Sigmoid colon (tissue), 6 donors: ENCODE measurements at regions not wholly inside any gene's neighbourhood (a gene's known extent, or its start where the extent isn't known, plus 50 kb on each side); places are given as distances from the start of the nearest gene placed in this dataset.

Experiments used
- DNase-seq: peaks from one replicate; pipeline ENCODE4 v3.0.0-alpha.2; 2019
- H3K27ac ChIP-seq, 4 donors: fragments of 200-600 bp; sonication (generic); one replicate each; pipeline ENCODE4 v1.5.1; 2016 to 2019; ENCODE audit warnings: mild to moderate bottlenecking in 1 of 4
- H3K27me3 ChIP-seq, 3 donors: fragments of 200-600 bp; sonication (generic); one replicate each; pipeline ENCODE4 v1.5.1; 2019; ENCODE audit warnings: mild to moderate bottlenecking in 1 of 3
- H3K36me3 ChIP-seq, 4 donors: fragments of 200-600 bp; sonication (generic); one replicate each; pipeline ENCODE4 v1.5.1; 2016 to 2019
- H3K4me1 ChIP-seq, 4 donors: fragments of 200-600 bp; sonication (generic); one replicate each; pipeline ENCODE4 v1.5.1; 2017 to 2019
- H3K4me3 ChIP-seq, 4 donors: fragments of 200-600 bp; sonication (generic); one replicate each; pipeline ENCODE4 v1.5.1; 2017 to 2019; ENCODE audit warnings: mild to moderate bottlenecking in 2 of 4, moderate library complexity in 1 of 4
- H3K9me3 ChIP-seq, 4 donors: fragments of 200-600 bp in 3 of 4; sonication (generic) in 3 of 4; one replicate each; pipeline versions ENCODE4 v1.5.1 to v1.6.1; 2013 to 2019
- CTCF ChIP-seq, 4 experiments: fragments of 450-650 bp in 3 of 4; fragments of 200-600 bp in 1 of 4; IDR thresholded peaks; one replicate each; pipeline ENCODE4 v1.5.1; 2016 to 2019; ENCODE audit warnings: antibody characterized with exemption in 4 of 4, mild to moderate bottlenecking in 3 of 4, moderate library complexity in 2 of 4
- EP300 ChIP-seq, 4 donors: sonication (generic); formaldehyde crosslinking; IDR thresholded peaks; one replicate each; pipeline ENCODE4 v1.6.1; 2017; ENCODE audit warnings: antibody characterized with exemption in 4 of 4
- POLR2A ChIP-seq, 2 donors: fragments of 450-650 bp; IDR thresholded peaks; one replicate each; pipeline ENCODE4 v1.6.1; 2016; ENCODE audit warnings: antibody characterized with exemption in 2 of 2, mild to moderate bottlenecking in 2 of 2, moderate library complexity in 2 of 2
- POLR2AphosphoS5 ChIP-seq, 4 donors: sonication (generic); formaldehyde crosslinking; IDR thresholded peaks; one replicate each; pipeline ENCODE4 v1.6.1; 2017; ENCODE audit warnings: antibody characterized with exemption in 4 of 4
- WGBS, 2 donors: extraction: QIAGEN DNeasy Blood & Tissue Kit; methylation state at CpG; one replicate each; pipeline ENCODE4 v1.1.7; 2013; 5-methylcytosine and 5-hydroxymethylcytosine counted together
- intact Hi-C: fragments of 100-400 bp; cut with DNase I; formaldehyde crosslinking; loops from one replicate; pipeline ENCODE4 v1.15.1; 2023
- donor health status: healthy with polysubstance abuse.
- donor health status: healthy.

DNA sequence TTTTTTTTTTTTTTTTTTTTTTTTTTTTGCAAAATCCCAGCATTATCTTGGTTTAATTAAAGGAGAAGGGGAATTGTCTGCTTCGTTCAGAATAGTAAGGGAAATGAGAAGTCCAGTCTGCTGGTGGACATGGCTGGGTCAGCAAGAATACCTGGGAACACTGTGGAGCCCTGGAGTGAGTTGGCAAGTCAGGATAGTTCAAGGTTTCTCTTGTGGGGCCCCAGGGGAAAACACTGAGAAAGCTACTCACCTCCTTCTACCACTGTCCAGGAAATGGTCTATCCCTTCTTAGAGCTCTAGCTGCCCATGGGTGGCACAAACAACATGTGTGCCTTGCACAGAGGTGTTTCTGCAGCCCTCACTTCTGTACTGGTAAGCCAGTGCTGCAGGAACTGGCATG lies 169.1 kb upstream of the SIX2 start:
- Histone ChIP-seq H3K36me3 (no peaks in the 10 kb centered on the region), H3K27me3 (peaks cover 0 to 10% (median 0%) of the 10 kb centered on the region in 3 donors), H3K9me3 (no peaks in the 10 kb centered on the region), H3K27ac (no peak overlapping the region), H3K4me1 (no peaks in the 10 kb centered on the region), H3K4me3 (no peak overlapping the region)
- no peak for DNase-seq
- no peak for TF ChIP-seq POLR2A (IDR thresholded peaks at IDR 0.05)
- TF ChIP-seq CTCF (IDR thresholded peaks at IDR 0.05) = no peak
- TF ChIP-seq POLR2AphosphoS5 (IDR thresholded peaks at IDR 0.05) = no peak
- no peak for TF ChIP-seq EP300 (IDR thresholded peaks at IDR 0.05)
- intact Hi-C loops = no loop called here
- 76 to 93% methylated on average over 1 of the region's 1 CpG for WGBS, 2 donors

DNA sequence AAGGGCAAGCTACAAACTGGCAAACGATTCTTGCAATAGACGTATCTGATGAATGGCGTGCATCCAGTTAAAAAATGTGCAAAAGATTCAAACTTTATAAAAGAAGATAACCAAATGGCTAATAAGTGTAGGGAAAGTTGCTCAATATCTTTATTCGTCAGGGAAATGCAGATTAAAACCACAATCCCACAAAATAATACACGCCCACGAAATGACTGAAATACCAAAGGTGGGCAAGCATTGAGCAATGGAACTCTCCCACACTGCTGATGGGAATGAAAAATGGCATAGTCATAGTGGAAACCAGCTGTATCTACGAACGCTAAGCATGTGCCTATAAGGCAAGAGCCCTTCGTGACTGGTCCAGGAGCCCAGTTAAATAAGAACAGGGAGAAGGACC lies 168.6 kb upstream of the SIX2 start:
- no peaks in the 10 kb centered on the region for H3K9me3 ChIP-seq
- peaks cover 0 to 10% (median 0%) of the 10 kb centered on the region in 3 donors for H3K27me3 ChIP-seq
- TF ChIP-seq POLR2AphosphoS5 (IDR thresholded peaks at IDR 0.05) = no peak
- TF ChIP-seq EP300 (IDR thresholded peaks at IDR 0.05) = no peak
- TF ChIP-seq POLR2A (IDR thresholded peaks at IDR 0.05) = no peak
- no peak for TF ChIP-seq CTCF (IDR thresholded peaks at IDR 0.05)
- WGBS, 2 donors = 59 to 83% methylated on average over 9 of the region's 9 CpGs
- H3K4me1 ChIP-seq = no peaks in the 10 kb centered on the region
- H3K4me3 ChIP-seq = no peak overlapping the region
- no peak for DNase-seq
- H3K36me3 ChIP-seq = no peaks in the 10 kb centered on the region
- intact Hi-C loops = no loop called here
- H3K27ac ChIP-seq = no peak overlapping the region

- Histone ChIP-seq H3K4me1 (no peaks in the 10 kb centered on the region), H3K27me3 (peaks cover 0 to 7% (median 0%) of the 10 kb centered on the region in 3 donors), H3K27ac (no peak overlapping the region), H3K9me3 (no peaks in the 10 kb centered on the region), H3K4me3 (no peak overlapping the region), H3K36me3 (no peaks in the 10 kb centered on the region)
- no peak for DNase-seq
- intact Hi-C loops = no loop called here
- no peak for TF ChIP-seq POLR2AphosphoS5 (IDR thresholded peaks at IDR 0.05)
- no peak for TF ChIP-seq POLR2A (IDR thresholded peaks at IDR 0.05)
- no peak for TF ChIP-seq CTCF (IDR thresholded peaks at IDR 0.05)
- TF ChIP-seq EP300 (IDR thresholded peaks at IDR 0.05) = no peak
Measured at GRCh38 chr2:45176390-45176789, 167.1 kb upstream of the SIX2 start.

- no peak for DNase-seq
- peaks cover 21 to 36% (median 25%) of the 10 kb centered on the region in 3 donors for H3K27me3 ChIP-seq
Measured at GRCh38 chr2:45173513-45173912, 164.3 kb upstream of the SIX2 start.

DNA sequence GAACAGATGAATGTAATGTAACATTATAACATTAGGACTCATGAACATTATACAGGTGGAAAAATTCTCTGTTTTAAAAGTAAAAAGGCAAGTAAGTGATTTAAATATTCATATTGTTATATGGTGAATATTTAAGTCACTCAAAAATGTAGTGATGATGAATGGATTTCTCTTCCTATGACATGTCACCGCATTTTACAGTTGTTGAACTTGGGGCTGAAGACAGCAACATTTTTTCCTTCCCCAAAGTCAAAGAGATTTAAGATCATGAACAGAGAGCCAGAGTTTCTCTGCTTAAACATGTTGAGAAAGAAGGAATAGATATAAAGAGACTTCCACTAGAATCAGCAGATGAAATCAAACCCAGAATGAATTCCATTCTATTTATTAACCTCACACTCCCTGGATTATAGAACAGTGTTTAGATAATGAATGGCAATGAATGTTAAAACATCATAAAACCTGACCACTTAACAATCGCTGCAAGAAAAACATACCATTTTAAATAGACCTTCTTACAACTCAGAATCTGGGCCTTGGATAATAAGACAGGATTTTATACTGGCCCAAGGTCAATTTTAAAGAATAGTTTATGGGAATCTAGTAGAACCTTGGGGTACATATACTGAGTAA lies 163.6 kb upstream of the SIX2 start:
- Histone ChIP-seq H3K27me3 (peaks cover 27 to 42% (median 30%) of the 10 kb centered on the region in 3 donors), H3K4me3 (no peak overlapping the region), H3K4me1 (peaks cover 0 to 24% (median 19%) of the 10 kb centered on the region in 4 donors), H3K27ac (no peak overlapping the region), H3K9me3 (no peaks in the 10 kb centered on the region), H3K36me3 (no peaks in the 10 kb centered on the region)
- TF ChIP-seq POLR2AphosphoS5 (IDR thresholded peaks at IDR 0.05) (no peak), CTCF (IDR thresholded peaks at IDR 0.05) (no peak), EP300 (IDR thresholded peaks at IDR 0.05) (no peak), POLR2A (IDR thresholded peaks at IDR 0.05) (no peak)
- WGBS, 2 donors = 35 to 58% methylated on average over 2 of the region's 2 CpGs
- DNase-seq = no peak
- intact Hi-C loops = no loop called here

More at GRCh38 chr2:45173513-45173912, 164.3 kb upstream of the SIX2 start:
- no peaks in the 10 kb centered on the region for H3K36me3 ChIP-seq
- peaks cover 0 to 22% (median 19%) of the 10 kb centered on the region in 4 donors for H3K4me1 ChIP-seq
- H3K9me3 ChIP-seq = no peaks in the 10 kb centered on the region
- no peak overlapping the region for H3K4me3 ChIP-seq
- no peak overlapping the region for H3K27ac ChIP-seq
- intact Hi-C loops = no loop called here
- no peak for TF ChIP-seq EP300 (IDR thresholded peaks at IDR 0.05)
- 49 to 64% methylated on average over 2 of the region's 2 CpGs for WGBS, 2 donors
